ENCODE measurements at regions not wholly inside any gene's neighbourhood (a gene's known extent, or its start where the extent isn't known, plus 50 kb on each side); places are given as distances from the start of the nearest gene placed in this dataset.

DNA sequence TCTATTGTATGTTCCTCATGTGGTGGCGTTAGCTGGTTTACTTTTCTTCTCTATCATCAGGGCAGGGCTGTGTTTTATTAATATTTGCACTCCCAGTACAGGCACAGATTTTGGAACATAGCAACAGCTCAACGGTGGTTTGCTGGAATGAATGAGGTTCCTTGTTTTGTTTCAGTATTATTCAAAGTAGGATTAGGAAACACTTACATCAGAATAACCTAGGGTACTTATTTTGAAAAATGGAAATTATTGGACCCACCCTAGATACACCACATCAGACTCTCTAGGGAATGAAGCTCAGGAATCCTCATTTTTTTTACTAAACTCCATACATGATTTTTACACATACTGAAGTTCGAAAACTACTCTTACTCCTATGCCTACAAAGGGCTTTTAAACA is 108.8 kb upstream of the ENPEP start:
- TF ChIP-seq, protein P1, sequence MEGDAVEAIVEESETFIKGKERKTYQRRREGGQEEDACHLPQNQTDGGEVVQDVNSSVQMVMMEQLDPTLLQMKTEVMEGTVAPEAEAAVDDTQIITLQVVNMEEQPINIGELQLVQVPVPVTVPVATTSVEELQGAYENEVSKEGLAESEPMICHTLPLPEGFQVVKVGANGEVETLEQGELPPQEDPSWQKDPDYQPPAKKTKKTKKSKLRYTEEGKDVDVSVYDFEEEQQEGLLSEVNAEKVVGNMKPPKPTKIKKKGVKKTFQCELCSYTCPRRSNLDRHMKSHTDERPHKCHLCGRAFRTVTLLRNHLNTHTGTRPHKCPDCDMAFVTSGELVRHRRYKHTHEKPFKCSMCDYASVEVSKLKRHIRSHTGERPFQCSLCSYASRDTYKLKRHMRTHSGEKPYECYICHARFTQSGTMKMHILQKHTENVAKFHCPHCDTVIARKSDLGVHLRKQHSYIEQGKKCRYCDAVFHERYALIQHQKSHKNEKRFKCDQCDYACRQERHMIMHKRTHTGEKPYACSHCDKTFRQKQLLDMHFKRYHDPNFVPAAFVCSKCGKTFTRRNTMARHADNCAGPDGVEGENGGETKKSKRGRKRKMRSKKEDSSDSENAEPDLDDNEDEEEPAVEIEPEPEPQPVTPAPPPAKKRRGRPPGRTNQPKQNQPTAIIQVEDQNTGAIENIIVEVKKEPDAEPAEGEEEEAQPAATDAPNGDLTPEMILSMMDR (IDR thresholded peaks at IDR 0.05; ENCODE audit: low read depth, low read length, missing control alignments), result no peak
- DNase-seq, result no peak
- Histone ChIP-seq H3K4me3 (ENCODE audit: low read depth, low read length) (no peak overlapping the region), H3K36me3 (replicated peaks) (no peaks in the 10 kb centered on the region), H3K27me3 (replicated peaks) (no peaks in the 10 kb centered on the region), H3K27ac (no peak overlapping the region)
- in situ Hi-C loops (cut with HindIII; ENCODE audit: low pct_ligation_motif_present, low sequenced_read_pairs), result no loop called here

DNA sequence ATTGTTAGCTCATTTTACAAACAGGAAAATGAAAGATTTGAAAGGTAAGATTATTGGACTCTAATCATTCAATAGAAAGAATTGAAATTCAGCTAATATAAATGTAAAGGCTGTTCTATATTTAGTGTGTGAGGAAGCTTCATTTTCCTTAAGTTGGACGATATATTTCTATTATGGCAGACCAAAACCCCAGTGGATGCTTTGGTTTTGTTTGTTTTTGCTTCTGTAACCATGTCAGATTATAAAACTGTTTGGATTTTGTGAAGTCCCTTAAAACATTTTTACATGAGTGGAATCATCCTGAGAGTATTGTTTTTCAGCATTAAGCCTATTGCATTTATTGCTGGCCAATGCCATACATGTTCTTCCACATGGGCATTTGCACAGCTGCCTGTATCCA is 110.2 kb upstream of the ENPEP start:
- Histone ChIP-seq H3K36me3 (replicated peaks) (no peaks in the 10 kb centered on the region), H3K27me3 (replicated peaks) (no peaks in the 10 kb centered on the region), H3K4me3 (ENCODE audit: low read depth, low read length) (no peak overlapping the region), H3K27ac (peak overlapping the region; percentile 34)
- in situ Hi-C loops (cut with HindIII; ENCODE audit: low pct_ligation_motif_present, low sequenced_read_pairs), result no loop called here
- TF ChIP-seq, protein P1 (IDR thresholded peaks at IDR 0.05; ENCODE audit: low read depth, low read length, missing control alignments), result no peak
- no peak for DNase-seq

DNA sequence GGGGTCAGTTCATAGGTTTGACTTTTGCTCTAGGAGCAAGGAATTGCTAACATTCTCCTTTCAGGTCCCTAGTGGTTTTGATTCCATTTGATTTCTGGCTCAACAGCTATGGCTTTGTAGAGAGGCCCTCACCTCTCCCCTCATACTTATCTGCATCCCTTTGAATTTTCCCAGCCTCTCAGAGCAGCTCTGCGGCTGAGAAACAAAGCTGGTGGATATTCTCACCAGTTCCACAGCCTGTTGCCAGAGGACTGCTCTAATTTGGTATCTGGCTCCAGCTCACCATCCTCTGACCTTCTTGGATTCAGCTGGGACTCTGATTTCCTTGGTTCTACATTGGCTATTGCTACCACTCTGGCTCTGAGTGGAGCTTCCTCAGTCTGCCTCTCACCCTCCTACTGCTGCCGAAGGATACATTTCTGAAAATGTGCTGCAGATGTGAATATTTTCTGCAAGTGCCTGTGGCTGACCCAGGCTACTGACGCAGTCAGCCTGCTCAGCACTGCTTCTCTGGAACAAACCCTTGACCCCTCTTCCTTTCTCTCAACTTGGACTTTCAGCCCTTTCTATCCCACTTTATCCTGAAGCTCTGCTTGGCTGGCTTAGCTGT is 110.9 kb upstream of the ENPEP start:
- TF ChIP-seq, protein P1 (IDR thresholded peaks at IDR 0.05; ENCODE audit: low read depth, low read length, missing control alignments), result no peak
- peak overlapping the region; percentile 47 for H3K27ac ChIP-seq
- in situ Hi-C loops (cut with HindIII; ENCODE audit: low pct_ligation_motif_present, low sequenced_read_pairs), result no loop called here
- no peaks in the 10 kb centered on the region for H3K36me3 ChIP-seq (replicated peaks)
- H3K27me3 ChIP-seq (replicated peaks), result no peaks in the 10 kb centered on the region
- H3K4me3 ChIP-seq (ENCODE audit: low read depth, low read length), result no peak overlapping the region
- DNase-seq, result peak; percentile 76

DNA sequence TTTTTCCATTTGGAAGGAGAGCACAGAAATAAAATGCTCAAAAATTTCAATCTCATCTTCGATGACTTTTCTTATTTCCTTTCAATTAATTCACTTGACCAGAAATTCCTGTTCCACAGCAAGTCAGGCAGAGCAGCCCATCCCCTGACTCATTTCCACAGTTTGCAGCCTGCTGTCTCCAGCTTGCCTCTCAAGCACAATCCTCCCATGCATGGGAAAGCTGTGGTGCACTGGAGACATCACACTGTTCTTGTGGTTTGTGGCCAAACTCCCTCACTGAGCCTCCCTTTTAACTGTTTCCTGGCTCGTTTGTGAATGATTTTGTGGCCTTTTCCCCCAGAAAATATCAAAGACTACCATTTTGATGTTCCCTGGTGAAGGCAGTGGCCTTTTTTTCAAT is 114.0 kb upstream of the ENPEP start:
- DNase-seq, result peak; percentile 96
- in situ Hi-C loops (cut with HindIII; ENCODE audit: low pct_ligation_motif_present, low sequenced_read_pairs), result no loop called here
- H3K27me3 ChIP-seq (replicated peaks), result no peaks in the 10 kb centered on the region
- peak overlapping the region; percentile 55 for H3K27ac ChIP-seq
- TF ChIP-seq, protein P1 (IDR thresholded peaks at IDR 0.05; ENCODE audit: low read depth, low read length, missing control alignments), result no peak
- H3K4me3 ChIP-seq (ENCODE audit: low read depth, low read length), result no peak overlapping the region
- no peaks in the 10 kb centered on the region for H3K36me3 ChIP-seq (replicated peaks)

DNA sequence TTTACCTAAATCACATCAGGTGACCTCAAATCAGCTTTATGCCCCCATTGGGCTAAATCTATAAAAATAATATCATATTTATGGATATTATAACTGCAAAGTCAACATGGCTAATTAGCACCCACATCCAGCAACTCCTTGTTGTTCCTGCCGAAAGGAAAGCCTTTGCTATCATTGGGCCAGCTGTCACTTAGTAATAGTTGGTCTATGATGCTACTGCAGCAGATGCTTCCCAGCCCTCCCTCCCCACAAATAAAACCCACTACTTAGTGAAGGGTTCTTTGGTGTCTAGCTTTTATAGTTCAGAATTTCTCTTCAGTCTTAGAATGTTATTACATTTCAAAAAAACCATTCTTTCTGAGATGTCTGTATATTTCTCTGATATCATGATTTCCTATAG is 116.9 kb upstream of the ENPEP start:
- TF ChIP-seq, protein P1 (IDR thresholded peaks at IDR 0.05; ENCODE audit: low read depth, low read length, missing control alignments), result no peak
- in situ Hi-C loops (cut with HindIII; ENCODE audit: low pct_ligation_motif_present, low sequenced_read_pairs), result no loop called here

DNA sequence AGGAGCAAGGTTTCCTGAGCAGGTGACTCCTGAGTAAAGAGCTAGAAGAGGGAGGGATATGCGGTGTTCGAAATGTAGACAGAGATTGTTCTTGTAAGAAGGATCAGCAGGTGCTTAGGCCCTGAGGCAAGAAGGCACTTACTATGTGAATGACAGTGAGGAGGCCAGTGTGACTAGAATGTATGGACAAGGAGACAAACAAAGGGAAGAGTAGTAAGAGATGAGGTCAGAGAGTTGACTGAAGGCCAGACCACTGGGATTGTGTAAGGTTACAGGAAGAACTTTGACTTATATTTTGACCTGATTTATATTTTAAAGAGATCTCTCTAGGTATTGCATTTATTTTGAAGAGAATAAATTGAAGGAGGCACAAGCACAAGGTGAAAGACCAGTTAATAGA is 118.4 kb upstream of the ENPEP start:
- in situ Hi-C loops (cut with HindIII; ENCODE audit: low pct_ligation_motif_present, low sequenced_read_pairs), result no loop called here
- no peaks in the 10 kb centered on the region for H3K36me3 ChIP-seq (replicated peaks)
- no peak overlapping the region for H3K27ac ChIP-seq
- H3K27me3 ChIP-seq (replicated peaks), result no peaks in the 10 kb centered on the region
- DNase-seq, result no peak
- no peak overlapping the region for H3K4me3 ChIP-seq (ENCODE audit: low read depth, low read length)
- TF ChIP-seq, protein P1 (IDR thresholded peaks at IDR 0.05; ENCODE audit: low read depth, low read length, missing control alignments), result no peak

More for the DNA sequence above, 116.9 kb upstream of the ENPEP start:
- no peak for DNase-seq
- Histone ChIP-seq H3K4me3 (ENCODE audit: low read depth, low read length) (no peak overlapping the region), H3K27me3 (replicated peaks) (no peaks in the 10 kb centered on the region), H3K27ac (no peak overlapping the region), H3K36me3 (replicated peaks) (no peaks in the 10 kb centered on the region)

Measured in brain microvascular endothelial cell (primary cell).